Left lobe of liver (tissue), 2 donors: ENCODE measurements at regions not wholly inside any gene's neighbourhood (a gene's known extent, or its start where the extent isn't known, plus 50 kb on each side); places are given as distances from the start of the nearest gene placed in this dataset.
A peak's percentile ranks its signal among the peaks of the same experiment; 100 is the strongest.

Experiments used
- ATAC-seq: fragments of 200-7000 bp; cut with Tn5 transposase; one replicate; pipeline ENCODE4 v1.9.1; 2020; ENCODE audit warnings: mild to moderate bottlenecking, moderate library complexity
- DNase-seq: peaks from one replicate; pipeline ENCODE4 v3.0.0-alpha.2; 2020; ENCODE audit warnings: low spot score
- donor health status: DM: no; HTN: no; CAD: no; lungs with moderate emphysema.
- donor health status: DM: no; HTN: yes; CAD: no.

DNA sequence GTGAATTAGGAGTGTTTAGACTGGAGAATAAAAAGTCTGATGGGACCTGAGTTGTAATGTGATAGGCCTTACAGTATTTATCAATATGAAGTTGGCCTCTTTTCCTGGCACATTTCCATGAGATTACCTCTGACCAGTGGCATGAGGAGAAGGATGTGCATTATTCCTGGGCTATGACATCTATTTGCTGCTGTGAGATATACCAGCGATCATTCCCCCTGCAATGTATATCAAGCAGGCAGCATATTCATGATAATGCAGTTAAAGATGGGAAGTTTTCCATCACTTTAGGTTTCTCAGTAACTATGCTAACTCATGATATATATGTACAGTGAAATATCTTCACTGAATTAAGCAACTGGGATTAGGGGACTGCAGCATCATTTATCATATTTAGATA lies 142.8 kb upstream of the MBL2 start:
- no peak for DNase-seq
- no peak for ATAC-seq

DNA sequence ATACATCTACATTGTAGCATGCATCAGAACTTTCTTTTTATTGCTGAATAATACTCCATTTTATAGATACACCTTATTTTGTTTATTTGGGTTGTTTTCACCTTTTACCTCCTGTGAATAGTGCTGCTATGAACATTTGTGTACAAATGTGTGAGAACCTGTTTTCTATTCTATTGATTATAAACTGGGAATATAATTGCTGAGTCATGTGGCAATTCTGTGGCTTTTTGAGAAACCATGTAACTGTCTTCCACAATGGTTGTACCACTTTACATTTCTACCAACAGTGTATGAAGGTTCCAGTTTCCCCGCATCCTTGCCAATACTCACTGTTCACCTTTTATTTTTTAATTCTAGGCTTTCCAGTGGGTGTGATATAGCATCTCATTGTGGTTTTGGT lies 138.6 kb upstream of the MBL2 start:
- DNase-seq, result no peak
- ATAC-seq, result no peak

DNA sequence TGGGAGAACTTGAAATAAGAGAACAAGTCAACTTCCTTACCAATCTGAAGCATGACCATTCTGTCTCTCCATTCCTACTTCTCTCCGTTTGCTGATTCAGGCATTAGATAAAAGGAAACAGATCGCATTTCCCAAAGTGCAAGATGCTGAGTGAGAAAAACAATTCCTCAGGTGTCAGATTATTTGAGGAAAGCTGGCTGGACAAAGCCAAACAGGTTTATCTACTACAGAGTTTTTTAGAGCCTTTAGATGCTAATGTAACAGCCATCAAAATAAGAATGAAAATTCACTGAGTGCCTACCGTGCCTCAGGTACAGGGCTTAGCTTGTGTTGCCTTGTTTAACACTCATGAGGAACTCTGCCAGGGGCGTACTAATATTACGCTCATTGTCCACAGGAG lies 135.9 kb upstream of the MBL2 start:
- DNase-seq (no peak), ATAC-seq (no peak)

DNA sequence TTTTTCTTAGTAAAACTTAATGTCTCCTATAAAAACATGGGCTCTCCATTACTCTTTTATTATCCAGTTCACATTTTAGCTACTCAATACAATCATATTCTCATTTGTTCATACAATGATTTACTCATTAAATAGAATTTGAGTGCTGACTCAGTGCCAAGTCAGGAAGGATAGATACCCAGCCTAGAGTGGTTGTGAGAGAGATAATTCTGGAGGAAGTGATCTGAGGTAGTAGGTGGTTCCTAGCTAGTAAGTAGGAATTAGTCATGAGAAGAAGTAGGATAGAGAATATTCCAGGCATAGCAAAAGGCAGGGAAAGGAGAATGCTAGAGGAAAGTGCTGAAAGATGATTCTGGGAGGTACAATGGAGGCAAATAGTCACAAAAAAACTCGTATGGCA lies 133.5 kb upstream of the MBL2 start:
- no peak for ATAC-seq
- no peak for DNase-seq

DNA sequence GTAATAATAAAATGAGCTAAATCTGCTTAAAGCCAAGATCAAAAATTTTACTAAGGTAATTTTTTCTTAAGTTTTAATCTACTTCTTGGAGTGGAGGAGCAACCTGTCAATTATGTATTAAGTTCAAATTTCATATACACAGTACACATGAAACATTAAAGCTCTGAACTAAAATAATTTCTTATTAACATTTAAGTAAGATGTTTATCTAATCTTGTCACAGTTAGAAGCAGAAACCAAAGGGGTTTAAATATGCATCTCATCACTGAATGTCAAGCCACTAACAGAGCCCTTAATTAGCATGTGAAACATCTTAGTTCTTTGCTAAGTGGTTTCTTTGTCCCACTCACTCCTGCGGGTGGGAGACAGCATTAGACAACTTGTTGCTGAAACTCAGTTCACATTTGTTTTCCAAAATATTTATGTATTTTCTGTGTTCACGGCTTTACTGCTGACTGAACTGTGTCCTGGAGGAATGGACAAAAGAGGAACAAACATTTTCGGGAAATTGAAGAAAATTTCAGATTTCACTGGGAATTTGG lies 130.9 kb upstream of the MBL2 start:
- DNase-seq (no peak), ATAC-seq (no peak)

DNA sequence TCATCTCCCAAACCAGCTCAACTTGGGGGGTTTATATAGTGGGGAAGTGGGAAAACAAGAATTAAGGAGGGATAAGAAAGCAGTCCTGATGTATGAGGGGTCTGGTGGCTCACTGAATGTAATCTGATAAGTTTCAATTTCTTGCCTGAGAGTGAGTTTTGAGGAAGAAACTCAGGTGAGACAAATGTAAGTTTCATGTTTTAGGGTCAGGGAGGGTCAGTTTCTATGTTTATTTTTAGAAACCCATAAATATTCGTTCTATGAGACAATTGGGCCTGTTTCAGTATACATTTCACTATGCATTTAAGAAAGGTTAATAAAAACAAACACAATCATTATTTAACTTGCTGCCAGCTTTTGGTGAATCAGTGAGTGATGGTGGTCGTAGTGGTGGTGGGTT lies 128.0 kb upstream of the MBL2 start:
- DNase-seq (no peak), ATAC-seq (no peak)

DNA sequence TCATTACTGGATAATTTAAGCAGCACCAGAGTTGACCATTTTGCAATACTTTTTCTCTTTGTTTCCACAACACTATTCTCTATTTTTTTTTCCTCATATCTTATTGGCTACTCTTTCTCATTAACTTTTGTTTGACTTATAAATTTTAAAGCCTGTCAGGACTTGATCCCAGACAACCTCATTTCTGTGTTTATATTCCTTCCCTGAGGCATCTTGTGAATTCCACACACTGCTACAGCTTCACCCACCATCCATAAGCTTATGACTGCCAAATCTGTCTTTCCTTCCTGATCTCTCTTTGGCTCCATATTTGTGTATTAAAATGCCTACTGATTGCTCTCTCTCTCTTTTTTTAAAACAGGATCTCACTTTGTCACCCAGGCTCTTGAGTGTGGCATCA lies 124.6 kb upstream of the MBL2 start:
- ATAC-seq (no peak), DNase-seq (no peak)

DNA sequence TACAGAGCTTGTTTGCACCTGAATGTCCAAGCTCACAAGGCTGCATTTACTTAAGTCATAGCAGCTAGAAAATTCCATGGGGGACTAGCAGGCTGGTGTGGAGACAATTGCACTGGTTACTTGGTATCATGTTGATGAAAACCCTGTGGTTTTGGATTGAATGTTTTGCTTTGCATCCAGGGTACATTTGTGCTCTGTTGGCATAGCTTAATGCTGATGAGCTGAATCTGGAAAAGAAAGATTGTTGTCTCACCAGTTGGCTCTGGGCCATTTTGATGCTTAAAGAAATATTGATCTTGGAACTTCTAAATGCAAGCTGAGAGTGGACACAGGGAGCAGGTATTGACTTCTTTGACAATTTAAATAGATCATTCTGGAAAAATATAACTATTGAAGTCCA lies 122.5 kb upstream of the MBL2 start:
- ATAC-seq (no peak), DNase-seq (no peak)

DNA sequence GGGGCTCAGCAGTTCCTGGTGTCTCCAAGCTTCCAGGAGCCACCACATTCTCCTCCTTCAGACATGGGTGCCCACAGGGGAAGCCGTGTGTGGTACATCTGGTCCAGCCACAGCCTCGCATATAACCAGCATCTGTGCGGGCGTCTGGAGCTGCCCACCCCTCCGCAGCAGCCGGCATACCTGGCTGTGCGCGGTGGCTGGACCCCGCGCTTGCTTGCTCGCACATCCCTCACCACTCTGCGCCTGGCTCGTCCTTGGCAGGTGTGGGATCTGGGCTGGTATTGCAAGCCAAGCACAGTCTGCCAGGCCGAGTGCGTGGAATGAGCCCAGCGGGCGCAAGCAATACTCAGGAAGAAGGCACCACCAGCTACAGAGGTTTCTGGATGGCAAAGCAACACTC lies 117.7 kb upstream of the MBL2 start:
- ATAC-seq (no peak), DNase-seq (no peak)

DNA sequence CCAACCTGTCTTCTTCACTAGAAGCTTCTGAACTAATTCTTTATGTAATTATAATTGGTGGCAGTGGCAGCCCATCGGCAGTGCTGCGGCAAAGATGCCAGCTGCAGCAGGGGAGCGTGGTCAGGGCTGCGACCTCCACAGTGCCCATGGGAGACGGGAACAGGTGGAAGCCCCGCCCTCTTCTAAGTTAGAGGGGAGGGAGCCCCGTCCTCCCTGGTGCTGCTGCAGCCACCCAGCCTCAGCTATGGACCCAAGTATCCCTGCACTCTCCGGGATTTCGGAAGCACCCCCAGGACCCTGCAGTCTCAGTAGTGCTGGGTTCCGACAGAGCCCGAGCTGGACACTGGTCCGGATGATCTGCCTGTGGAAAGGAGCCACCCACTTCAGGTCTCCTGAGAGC lies 117.0 kb upstream of the MBL2 start:
- DNase-seq, result no peak
- no peak for ATAC-seq

DNA sequence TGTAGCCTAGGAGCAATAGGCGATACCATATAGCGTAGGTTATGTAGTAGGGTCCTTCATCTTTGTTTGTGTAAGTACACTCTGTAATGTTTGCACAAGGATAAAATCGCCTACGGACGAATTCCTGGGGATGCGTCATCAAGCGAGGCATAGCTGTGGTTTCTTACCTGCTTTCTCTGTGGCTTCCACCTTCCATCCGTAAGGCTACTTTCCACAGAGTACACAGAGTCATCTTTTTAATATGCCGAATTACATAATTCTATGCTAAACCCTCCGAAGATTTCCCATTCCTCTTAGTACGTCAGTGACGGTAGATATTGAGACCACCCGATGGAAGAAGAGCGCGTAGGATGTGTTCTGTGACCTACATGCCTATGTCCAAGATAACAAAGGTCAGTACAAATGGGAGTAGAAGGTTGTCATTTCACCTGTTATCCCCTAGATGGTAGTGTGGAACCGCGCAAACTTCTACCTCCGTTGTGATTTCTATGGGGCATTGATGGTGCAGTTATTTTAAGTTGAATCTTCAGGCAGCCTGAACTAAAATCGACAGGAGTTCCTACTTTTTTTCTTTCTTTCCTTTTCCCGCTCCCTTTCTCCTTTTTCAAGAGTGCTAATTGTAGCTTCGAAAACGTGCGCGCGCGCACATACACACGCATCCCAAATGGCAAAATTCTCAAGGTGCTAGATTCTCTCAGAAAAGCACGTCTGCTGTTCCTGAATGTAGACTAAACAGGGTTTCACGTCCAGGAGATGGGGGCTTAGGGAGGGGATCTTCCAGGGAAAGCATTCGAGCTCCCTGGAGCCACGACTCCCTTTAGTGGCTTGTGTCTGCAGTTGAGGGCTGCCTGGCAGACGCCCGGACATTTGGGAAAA lies 111.7 kb upstream of the MBL2 start:
- ATAC-seq (peak; percentile 99), DNase-seq (peak; percentile 51)

DNA sequence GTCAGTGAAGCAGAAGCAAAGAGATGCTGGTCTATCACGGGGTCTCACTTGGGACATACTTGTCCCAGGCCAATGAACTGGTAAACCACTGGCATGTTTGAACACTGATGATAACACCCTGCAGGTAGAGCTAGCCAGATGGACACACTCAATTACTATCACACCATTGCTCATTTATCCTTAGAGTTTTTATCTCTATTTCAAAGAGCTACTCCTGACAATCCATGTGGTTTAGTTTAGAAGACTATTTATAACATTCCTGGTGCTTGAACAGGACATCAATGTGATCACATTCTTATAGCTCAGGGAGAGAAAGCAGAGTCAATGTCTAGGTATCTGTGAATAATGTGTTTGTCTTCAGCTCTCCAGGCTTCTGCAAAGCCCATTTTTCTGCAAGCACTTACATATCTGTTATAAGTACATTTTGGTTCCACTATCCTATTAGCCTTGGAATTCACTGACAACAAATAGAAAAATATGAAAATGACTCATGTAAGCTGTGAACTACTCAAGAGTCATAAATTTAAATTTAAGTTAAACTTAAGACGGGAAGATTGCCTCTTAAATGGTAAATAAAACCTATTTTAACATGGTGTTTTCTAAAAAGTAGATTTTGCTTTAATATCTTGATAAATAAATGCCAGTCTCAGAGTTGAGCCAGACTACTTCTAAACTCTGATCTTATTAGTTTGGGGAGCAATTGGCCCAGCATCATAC lies 106.7 kb upstream of the MBL2 start:
- ATAC-seq, result no peak
- no peak for DNase-seq

DNA sequence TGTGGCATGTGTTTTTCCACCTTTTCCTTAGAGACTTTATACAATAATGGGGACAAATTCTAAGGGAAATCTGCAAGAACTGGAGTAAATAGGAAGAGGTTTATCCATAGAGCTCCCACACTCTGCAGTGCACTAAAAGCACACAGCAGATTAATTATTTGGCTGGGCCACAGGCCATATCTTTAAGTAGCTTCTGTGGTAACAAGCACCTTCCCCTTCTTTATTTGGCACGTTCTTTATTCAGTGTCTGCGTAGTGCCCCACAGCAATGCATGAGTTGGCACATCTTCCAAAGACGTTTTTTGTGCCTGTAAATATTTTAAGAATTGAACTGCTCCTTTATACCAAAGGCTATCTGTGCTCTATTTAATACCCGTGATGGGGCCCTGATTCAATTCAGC lies 104.9 kb upstream of the MBL2 start:
- DNase-seq, result no peak
- ATAC-seq, result no peak

DNA sequence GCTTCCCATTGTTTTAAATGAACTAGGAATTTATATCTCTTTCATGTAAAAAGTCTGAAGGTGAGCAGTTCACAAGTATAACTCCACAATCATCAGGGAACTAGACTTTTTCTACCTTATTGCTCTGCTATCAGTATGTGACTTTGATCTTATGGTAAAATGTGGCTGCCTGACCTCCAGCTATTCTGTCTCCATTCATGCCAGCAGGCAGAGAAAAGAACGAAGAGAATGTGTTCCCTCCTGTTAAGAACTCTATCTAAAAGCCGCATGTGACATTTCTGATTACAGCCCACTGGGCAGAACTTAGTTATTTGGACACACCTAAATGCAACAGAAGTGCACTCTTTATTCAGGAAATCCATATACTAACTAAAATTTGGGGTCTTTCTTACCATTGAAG lies 102.8 kb upstream of the MBL2 start:
- ATAC-seq (no peak), DNase-seq (no peak)

DNA sequence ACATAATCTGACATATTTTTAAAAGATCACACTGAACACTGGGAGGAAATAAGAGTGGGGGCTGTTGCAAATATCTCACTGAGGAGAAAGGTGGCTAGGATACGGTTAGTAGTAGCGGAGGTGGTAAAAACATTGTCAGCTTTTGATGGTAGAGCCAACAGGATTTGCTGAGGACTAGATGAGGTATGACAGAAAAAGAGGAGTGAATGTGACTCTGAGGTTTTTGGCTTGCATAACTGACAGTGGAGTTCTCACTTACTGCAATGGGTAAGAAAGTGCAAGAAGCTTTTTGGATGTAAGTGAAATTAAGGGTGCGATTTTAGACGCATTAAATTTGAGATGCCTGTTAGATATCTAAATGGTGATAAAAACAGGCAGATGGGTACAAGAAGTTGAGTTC lies 102.0 kb upstream of the MBL2 start:
- DNase-seq (no peak), ATAC-seq (no peak)

DNA sequence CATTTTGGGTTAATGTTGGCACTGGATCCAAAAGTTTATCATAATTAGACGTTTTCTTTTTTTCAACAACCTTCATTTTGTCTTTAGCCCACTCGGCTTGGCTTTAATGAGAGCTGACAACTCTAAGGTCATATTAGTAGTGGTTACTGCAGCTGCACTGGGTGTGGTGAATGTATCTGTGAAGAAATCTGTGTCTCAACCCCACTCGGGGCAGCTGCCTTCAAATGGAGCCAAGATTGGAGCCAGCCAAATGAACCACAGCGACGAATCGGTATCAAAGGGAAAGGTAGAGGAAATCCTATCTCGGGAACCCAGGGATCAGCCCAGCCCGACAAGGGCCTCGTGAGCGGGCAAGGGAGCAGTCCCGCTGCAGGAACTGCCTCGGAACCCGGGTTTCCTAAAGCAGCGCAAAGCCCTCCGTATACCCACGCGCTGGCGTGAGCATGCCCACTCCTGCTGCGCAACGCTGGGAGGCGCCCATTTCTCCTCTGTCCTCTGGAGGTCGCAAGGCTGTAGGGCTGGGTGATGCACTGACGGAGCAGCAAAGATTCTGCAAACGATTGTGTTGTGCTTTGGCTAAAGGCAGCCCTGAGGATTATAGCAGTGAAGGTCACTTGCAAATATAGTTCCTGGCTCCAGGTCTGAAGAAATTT lies 98.7 kb upstream of the MBL2 start:
- DNase-seq (no peak), ATAC-seq (no peak)

DNA sequence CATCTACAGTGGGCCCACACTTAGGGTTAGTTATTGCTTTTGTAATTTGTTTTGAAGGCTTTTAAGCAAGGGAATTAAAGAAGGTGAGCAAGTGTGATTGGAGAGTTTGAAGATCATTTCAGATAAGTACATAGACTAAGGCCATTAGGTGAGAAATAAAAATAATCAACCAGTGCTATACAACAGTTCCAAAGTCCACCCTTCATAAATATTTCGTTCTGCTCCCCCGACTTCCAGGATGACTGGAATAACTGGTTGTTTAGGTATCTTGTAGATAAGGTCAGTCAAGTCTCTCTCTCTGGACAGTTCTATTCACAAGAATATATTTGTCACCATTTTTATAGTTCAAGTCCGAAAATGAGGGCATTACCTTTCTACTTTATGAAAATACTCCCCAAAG lies 98.0 kb upstream of the MBL2 start:
- ATAC-seq (no peak), DNase-seq (no peak)

DNA sequence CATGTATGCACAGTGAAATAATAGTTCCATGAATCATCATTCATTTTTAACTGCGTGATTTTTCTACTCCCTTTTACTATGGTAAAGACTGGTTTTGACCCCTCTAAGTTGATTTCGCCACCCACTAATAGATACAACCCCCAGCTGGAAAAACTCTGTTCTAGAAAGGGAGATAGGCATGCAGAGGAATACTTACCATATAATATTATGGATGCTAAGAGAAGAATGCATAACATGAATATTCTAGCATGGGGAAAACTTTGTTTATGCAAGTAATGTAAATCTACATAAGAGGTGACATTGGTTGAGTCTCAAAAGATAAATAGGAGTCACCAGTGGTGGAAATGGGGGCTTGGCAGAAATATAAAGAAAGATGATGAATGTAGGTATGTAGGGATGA lies 97.3 kb upstream of the MBL2 start:
- no peak for ATAC-seq
- no peak for DNase-seq

DNA sequence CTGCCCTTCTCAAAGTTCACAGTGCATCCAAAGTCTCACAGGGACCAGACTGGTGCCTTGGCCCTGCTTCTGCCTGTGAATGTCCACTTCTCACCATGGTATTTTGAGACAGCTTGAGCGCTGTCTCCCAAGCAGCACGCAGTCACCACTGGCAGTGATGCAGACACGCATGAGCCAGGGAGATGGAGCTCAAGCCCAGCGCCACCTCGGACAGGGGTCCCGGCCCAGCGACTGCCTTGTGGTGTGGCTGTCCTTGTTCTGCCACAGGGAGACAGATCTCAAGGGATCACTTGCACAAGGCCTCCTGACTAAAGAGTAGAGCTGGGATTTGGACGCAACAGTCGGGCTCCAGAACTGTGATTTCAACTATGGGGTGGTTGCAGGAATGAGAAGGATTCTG lies 92.6 kb upstream of the MBL2 start:
- DNase-seq (no peak), ATAC-seq (no peak)

DNA sequence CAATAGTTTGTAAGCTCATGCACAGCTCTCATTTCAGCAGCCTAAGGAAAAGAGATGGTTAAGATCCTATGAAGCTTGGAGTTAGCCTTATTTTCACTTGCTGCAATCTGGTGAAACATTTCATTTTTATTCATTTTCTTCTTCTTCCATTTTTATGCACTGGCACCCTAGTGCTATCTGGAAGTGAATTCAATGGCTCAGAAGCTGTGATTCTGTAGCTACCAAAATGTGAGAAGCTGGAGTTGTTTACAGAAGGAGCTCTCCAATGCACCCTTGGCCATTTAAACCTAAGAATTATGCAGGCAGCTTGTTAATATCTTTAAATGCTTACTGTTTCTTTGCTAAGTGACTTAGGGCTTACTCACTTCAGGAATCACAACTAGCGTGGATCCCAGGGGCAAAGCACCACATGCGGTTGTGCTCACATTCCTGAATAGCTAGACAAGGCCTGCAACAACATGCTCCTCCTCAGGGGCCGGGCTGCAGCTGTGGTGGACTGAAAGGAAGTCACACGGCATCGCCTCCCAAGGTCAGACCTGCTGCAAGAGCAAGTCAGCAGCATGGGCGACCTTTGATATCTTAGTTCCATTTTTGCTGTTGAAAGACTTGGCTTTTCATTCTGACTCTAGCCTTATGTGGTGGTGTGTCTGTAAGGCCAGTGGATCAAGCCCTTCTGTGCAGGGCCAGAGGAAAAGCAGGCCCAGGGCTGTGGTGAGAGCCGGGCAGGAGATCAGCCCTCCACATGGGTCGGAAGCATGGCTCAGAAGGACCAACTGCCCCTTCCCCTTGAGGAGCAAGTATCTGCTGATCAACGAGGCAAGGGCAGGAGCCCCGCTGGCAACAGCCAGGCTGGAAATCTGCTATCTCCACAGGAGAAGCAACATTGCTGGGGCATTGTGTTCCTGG lies 91.9 kb upstream of the MBL2 start:
- ATAC-seq (no peak), DNase-seq (no peak)

DNA sequence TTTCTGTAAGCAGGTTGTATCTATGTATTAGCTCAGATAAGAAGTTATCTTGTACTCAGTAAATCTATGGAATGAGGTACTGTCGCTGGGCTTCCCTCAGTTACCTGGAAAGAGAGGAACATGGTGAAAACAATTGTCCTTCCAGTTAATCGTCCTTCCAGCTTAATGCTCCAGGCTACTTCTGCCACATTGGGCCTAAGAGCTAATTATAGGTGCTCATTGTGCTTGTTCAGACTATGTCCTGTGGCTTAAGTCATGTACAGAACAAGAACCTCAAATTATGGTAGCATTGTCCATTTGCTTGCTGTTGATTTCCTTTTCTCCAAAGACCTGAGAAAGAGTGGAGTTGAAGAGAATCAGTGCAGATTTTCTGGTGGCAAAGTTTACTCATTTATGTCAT lies 86.1 kb upstream of the MBL2 start:
- no peak for DNase-seq
- no peak for ATAC-seq
